ENCODE measurements at regions not wholly inside any gene's neighbourhood (a gene's known extent, or its start where the extent isn't known, plus 50 kb on each side); places are given as distances from the start of the nearest gene placed in this dataset.

DNA sequence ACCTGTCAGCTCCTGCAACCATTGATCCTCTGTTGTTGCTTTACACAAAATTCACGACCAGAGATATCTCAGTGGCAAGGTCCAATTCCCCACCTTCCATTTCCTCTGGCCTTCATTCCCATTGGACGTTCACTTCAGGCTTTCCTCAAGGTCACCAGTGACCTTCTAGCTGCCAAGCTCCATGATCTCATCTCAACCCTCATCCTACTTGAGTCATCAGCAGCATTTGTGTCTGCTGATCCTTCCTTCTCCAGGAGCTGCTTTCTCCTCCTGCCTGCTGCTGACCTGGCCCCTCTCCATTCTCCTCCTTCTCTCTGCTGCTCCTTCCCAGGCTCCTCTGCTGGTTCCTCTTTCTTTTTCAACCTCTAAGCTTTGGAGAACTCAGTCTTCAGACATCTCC is 66.2 kb upstream of the C10orf90 start (continued):
- TF ChIP-seq KDM5A (IDR thresholded peaks at IDR 0.05; ENCODE audit: low read length): no peak

GRCh38 chr10:126738001-126738400 is 67.5 kb upstream of the C10orf90 start:
- Histone ChIP-seq H2BK15ac (ENCODE audit: low read length) (no peak overlapping the region), H3K4me2 (ENCODE audit: insufficient read depth in 1 of 2, low read depth in 2 of 2, low read length in 2 of 2) (no peak overlapping the region), H3K23me2 (ENCODE audit: low read depth, low read length) (no peaks in the 10 kb centered on the region), H4K8ac (ENCODE audit: extremely low read depth, insufficient read depth, low read length) (no peak overlapping the region), H4K20me1 (replicated peaks in 1 of 2; ENCODE audit: control insufficient read depth in 1 of 2, insufficient read depth in 2 of 2, low read length in 2 of 2) (no peaks in the 10 kb centered on the region), H3K36me3 (ENCODE audit: control insufficient read depth in 2 of 4, insufficient read depth in 4 of 4, low read length in 3 of 4) (no peaks in the 10 kb centered on the region), H3K4me1 (replicated peaks in 1 of 4; ENCODE audit: control insufficient read depth in 3 of 4, insufficient read depth in 4 of 4, low read length in 3 of 4) (no peaks in the 10 kb centered on the region), H2BK12ac (ENCODE audit: low read depth, low read length) (no peak overlapping the region), H2BK5ac (ENCODE audit: low read depth, low read length) (no peak overlapping the region), H3K18ac (ENCODE audit: extremely low read depth, low read length) (no peak overlapping the region), H4K5ac (ENCODE audit: insufficient read length, low read depth, low read length) (no peak overlapping the region), H2BK20ac (ENCODE audit: low read length) (no peak overlapping the region), H2BK120ac (replicated peaks; ENCODE audit: low read depth, low read length) (no peak overlapping the region), H2AK5ac (ENCODE audit: low read depth, low read length) (no peak overlapping the region), H3K23ac (ENCODE audit: insufficient read length) (no peak overlapping the region), H3K4me3 (ENCODE audit: extremely low read depth in 1 of 4, insufficient read depth in 2 of 4, low read depth in 3 of 4, low read length in 4 of 4) (no peak overlapping the region), H3K9me3 (ENCODE audit: insufficient read depth in 2 of 2, low read depth in 1 of 2, low read length in 1 of 2) (no peaks in the 10 kb centered on the region), H3K14ac (ENCODE audit: insufficient read length) (no peak overlapping the region), H3K79me1 (ENCODE audit: low read depth, low read length) (no peaks in the 10 kb centered on the region), H3K9ac (replicated peaks in 1 of 4; ENCODE audit: extremely low read depth in 1 of 4, low read depth in 3 of 4, low read length in 3 of 4) (no peak overlapping the region), H3K79me2 (ENCODE audit: control insufficient read depth in 1 of 2, insufficient read depth in 2 of 2, low read length in 2 of 2) (no peaks in the 10 kb centered on the region), H4K91ac (replicated peaks; ENCODE audit: insufficient read length, low read length) (no peak overlapping the region), H3K4ac (replicated peaks; ENCODE audit: insufficient read length, low read depth, low read length) (no peak overlapping the region), H2AFZ (ENCODE audit: low read length) (no peak overlapping the region), H3K27me3 (replicated peaks in 1 of 4; ENCODE audit: control insufficient read depth in 3 of 4, extremely low read depth in 1 of 4, insufficient read depth in 3 of 4, low read length in 3 of 4) (no peaks in the 10 kb centered on the region), H3K27ac (ENCODE audit: low read depth, low read length) (no peak overlapping the region), H3K56ac (replicated peaks; ENCODE audit: insufficient read length, low read depth, low read length) (no peak overlapping the region)
- no peak for FAIRE-seq
- no peak for DNase-seq (ENCODE audit: low read depth in 1 of 2, low spot score in 2 of 2)
- WGBS, 2 experiments (ENCODE audit: extremely low coverage in 1 of 2, insufficient coverage in 1 of 2, insufficient read length in 1 of 2, insufficient replicate concordance in 2 of 2, low coverage in 1 of 2, low lambda C conversion rate in 2 of 2, missing lambda C conversion rate in 1 of 2): 94% methylated on average over 4 of the region's 4 CpGs; no CpG with 5 or more reads in 1 of the 2 experiments
- POLR2A ChIA-PET (ENCODE audit: partially characterized antibody): no interaction called here
- CTCF ChIA-PET (ENCODE audit: partially characterized antibody): no interaction called here
- TF ChIP-seq FOSL1 (IDR thresholded peaks at IDR 0.05; ENCODE audit: insufficient read depth, low read depth, low read length) (no peak), TAF1 (IDR thresholded peaks at IDR 0.05; ENCODE audit: low read depth, low read length) (no peak), JUN (IDR thresholded peaks at IDR 0.05; ENCODE audit: low read depth, low read length) (no peak), KDM4A (IDR thresholded peaks at IDR 0.05; ENCODE audit: low read depth, low read length, severe bottlenecking) (no peak), SP4 (IDR thresholded peaks at IDR 0.05; ENCODE audit: low read length) (no peak)

Measured in H1 (cell line).